ENCODE measurements at regions not wholly inside any gene's neighbourhood (a gene's known extent, or its start where the extent isn't known, plus 50 kb on each side); places are given as distances from the start of the nearest gene placed in this dataset.

DNA sequence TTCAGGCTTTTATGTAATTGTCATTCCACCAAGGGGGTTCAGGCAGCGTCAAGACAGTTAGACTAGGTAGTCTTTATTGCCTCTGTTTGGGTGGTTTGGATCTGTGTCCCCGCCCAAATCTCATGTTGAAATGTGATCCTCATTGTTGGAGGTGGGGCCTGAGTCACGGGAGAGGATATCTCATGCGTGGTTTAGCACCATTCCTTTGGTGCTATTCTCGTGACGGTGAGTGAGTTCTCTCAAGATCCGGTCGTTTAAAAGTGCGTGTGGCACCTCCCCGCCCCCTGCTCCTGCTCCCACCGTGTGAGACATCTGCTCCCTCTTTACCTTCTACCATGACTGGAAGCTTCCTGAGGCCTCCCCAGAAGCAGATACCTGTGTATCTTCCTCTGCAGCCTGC is 51.3 kb upstream of the FOXC1 start:
- Histone ChIP-seq H3K4me1 (ENCODE audit: insufficient read depth, insufficient read length) (peaks cover 2% of the 10 kb centered on the region), H3K27me3 (ENCODE audit: insufficient read depth, insufficient read length) (no peaks in the 10 kb centered on the region), H3K4me3 (ENCODE audit: insufficient read length, low read depth) (no peak overlapping the region), H3K9ac (ENCODE audit: insufficient read length, low read depth) (no peak overlapping the region), H3K9me3 (ENCODE audit: insufficient read depth, low read length) (0 out of 2 replicates have a peak, but pooled peaks cover 7% of the 10 kb centered on the region), H3K36me3 (ENCODE audit: insufficient read depth, insufficient read length, low read length) (no peaks in the 10 kb centered on the region)
- DNase-seq (ENCODE audit: low read depth, low spot score) = no peak
- TF ChIP-seq ZNF274 (IDR thresholded peaks at IDR 0.05; ENCODE audit: low read depth, low read length) (no peak), SUZ12 (IDR thresholded peaks at IDR 0.05; ENCODE audit: extremely low read depth, insufficient read depth, insufficient read length) (no peak), YY1 (IDR thresholded peaks at IDR 0.05; ENCODE audit: insufficient read depth, insufficient read length) (no peak)
